Activated CD8-positive, alpha-beta memory T cell treated with anti-CD3 and anti-CD28 coated beads, Interleukin-2, amount 50 U/mL, for 4 hours (primary cell): ENCODE measurements at regions not wholly inside any gene's neighbourhood (a gene's known extent, or its start where the extent isn't known, plus 50 kb on each side); places are given as distances from the start of the nearest gene placed in this dataset.
"Not testable (repeated sequence)": the region's sequence is repeated elsewhere in the genome, so short reads cannot be mapped to it uniquely, and the experiment has no call there.

Source experiments
- DNase-seq: peaks from one replicate; pipeline ENCODE4 v3.0.0-alpha.2; 2020

- DNase-seq, result no peak
Observed at GRCh38 chr2:189231719-189232323, 52.3 kb upstream of the COL5A2 start.

- DNase-seq, result no peak
Observed at GRCh38 chr2:189232759-189233406, 53.3 kb upstream of the COL5A2 start.

- no peak for DNase-seq
Observed at GRCh38 chr2:189233527-189233926, 54.0 kb upstream of the COL5A2 start.

- no peak for DNase-seq
Observed at GRCh38 chr2:189234991-189235390, 55.4 kb upstream of the COL5A2 start.

GRCh38 chr2:189236066-189236465, 56.5 kb upstream of the COL5A2 start:
- no peak for DNase-seq

- no peak for DNase-seq
Observed at GRCh38 chr2:189238903-189239302, 59.3 kb upstream of the COL5A2 start.

- DNase-seq, result not testable (repeated sequence)
Observed at GRCh38 chr2:189243843-189244242, 64.3 kb upstream of the COL5A2 start.

GRCh38 chr2:189247276-189247675, 67.7 kb upstream of the COL5A2 start:
- DNase-seq, result no peak

GRCh38 chr2:189248141-189248540, 68.6 kb upstream of the COL5A2 start:
- DNase-seq, result no peak

- no peak for DNase-seq
Observed at GRCh38 chr2:189249171-189249570, 69.6 kb upstream of the COL5A2 start.

GRCh38 chr2:189249901-189250300, 70.3 kb upstream of the COL5A2 start:
- DNase-seq, result no peak

- DNase-seq, result no peak
Observed at GRCh38 chr2:189252991-189253675, 73.6 kb upstream of the COL5A2 start.

GRCh38 chr2:189253836-189254235, 74.3 kb upstream of the COL5A2 start:
- no peak for DNase-seq

GRCh38 chr2:189254268-189254883, 74.8 kb upstream of the COL5A2 start:
- no peak for DNase-seq

- no peak for DNase-seq
Observed at GRCh38 chr2:189255711-189256110, 76.2 kb upstream of the COL5A2 start.

- no peak for DNase-seq
Observed at GRCh38 chr2:189258616-189259365, 79.2 kb upstream of the COL5A2 start.

- DNase-seq, result no peak
Observed at GRCh38 chr2:189260361-189260814, 80.8 kb upstream of the COL5A2 start.

- no peak for DNase-seq
Observed at GRCh38 chr2:189261431-189261841, 81.9 kb upstream of the COL5A2 start.

GRCh38 chr2:189261916-189262315, 82.4 kb upstream of the COL5A2 start:
- no peak for DNase-seq

- no peak for DNase-seq
Observed at GRCh38 chr2:189265696-189266320, 86.2 kb upstream of the COL5A2 start.

- no peak for DNase-seq
Observed at GRCh38 chr2:189267491-189267890, 87.9 kb upstream of the COL5A2 start.

GRCh38 chr2:189267925-189268579, 88.5 kb upstream of the COL5A2 start:
- no peak for DNase-seq
